GM19099 (cell line): ENCODE measurements at regions not wholly inside any gene's neighbourhood (a gene's known extent, or its start where the extent isn't known, plus 50 kb on each side); places are given as distances from the start of the nearest gene placed in this dataset.

ENCODE experiments used
- POLR2A ChIP-seq: IDR thresholded peaks from 3 replicates; pipeline ENCODE4 v1.6.1; 2011; ENCODE audit warnings: low read depth; ENCODE audit not compliant: insufficient read length; ENCODE audit errors: extremely low read depth

DNA sequence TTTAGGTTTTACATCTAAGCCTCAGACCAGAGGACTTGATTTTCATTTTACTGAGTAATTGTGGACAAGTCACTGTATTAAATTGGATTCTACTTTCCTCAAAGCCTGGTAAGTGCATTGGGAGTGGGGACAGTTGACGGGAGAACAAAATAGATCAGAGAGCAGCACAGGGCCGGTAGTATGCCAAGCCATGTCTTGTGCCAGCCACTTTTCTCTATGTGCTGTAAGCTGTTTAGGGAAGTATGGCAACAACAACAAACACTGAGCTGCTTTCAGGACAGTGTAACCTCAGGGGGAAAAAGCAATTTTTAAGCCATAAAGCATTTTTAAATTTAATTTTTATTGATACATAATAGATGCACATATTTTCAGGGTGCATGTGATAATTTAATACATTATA is 365.9 kb upstream of the IGFBP3 start:
- no peak for TF ChIP-seq POLR2A

DNA sequence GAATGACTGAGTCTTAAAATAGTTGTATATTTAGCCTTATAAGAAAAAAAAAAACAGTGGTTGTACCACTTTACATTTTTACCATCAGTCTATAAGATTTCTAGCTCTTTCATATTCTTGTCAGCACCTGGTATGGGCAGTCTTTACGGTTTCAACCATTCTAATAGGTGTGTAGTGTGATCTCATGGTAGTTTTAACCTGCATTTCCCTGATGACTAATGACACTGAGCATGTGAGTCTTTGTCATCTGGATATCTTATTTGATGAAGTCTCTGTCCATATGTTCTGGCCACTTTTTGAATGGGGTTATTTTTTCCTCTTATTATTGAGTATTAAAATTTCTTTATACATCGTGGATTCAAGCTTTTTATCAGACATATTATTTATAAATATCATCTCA is 365.3 kb upstream of the IGFBP3 start:
- no peak for TF ChIP-seq POLR2A

- TF ChIP-seq POLR2A, result no peak
These were observed 364.8 kb upstream of the IGFBP3 start for GRCh38 chr7:46285878-46286277.

- TF ChIP-seq POLR2A, result no peak
These were observed 362.8 kb upstream of the IGFBP3 start for GRCh38 chr7:46283852-46284251.

- no peak for TF ChIP-seq POLR2A
These were observed 361.1 kb upstream of the IGFBP3 start for GRCh38 chr7:46282155-46282554.

GRCh38 chr7:46281071-46281470 is 360.0 kb upstream of the IGFBP3 start:
- no peak for TF ChIP-seq POLR2A

DNA sequence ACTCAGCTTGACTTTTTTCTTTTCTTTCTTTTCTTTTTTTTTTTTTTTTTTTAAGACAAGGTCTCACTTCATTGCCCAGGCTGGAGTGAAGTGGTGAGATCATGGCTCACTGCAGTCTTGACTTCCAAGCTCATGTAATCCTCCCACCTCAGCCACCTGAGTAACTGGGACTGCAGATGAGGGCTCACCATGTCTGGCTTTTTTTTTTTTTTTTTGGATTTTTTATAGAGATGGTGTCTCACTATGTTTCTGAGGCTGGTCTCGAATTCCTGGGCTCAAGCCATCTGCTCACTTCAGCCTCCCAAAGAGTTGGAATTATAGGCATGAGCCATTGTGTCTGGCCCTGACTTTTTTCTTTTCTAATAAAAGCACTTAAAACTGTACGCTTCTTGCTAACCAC is 358.2 kb upstream of the IGFBP3 start:
- TF ChIP-seq POLR2A, result no peak

GRCh38 chr7:46264646-46265045 is 343.6 kb upstream of the IGFBP3 start:
- no peak for TF ChIP-seq POLR2A

DNA sequence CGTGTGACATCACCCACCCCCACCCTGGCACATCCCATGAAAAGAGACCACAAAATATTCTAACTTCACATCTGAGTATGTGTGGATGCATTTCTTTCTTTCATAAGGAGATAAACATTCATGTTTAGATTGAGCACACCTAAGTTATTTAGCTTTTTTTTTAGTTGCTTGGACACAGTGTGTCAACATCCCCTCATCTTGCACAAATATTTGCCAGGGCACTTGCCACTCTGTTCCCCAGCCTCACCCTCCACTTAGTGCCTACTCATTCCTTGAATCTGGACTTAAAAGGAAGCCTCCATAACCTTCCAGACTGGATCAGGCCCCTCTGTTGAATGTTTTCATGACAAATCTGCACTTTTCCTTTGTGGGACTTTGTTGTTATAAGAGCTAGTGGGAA is 338.9 kb upstream of the IGFBP3 start:
- no peak for TF ChIP-seq POLR2A

DNA sequence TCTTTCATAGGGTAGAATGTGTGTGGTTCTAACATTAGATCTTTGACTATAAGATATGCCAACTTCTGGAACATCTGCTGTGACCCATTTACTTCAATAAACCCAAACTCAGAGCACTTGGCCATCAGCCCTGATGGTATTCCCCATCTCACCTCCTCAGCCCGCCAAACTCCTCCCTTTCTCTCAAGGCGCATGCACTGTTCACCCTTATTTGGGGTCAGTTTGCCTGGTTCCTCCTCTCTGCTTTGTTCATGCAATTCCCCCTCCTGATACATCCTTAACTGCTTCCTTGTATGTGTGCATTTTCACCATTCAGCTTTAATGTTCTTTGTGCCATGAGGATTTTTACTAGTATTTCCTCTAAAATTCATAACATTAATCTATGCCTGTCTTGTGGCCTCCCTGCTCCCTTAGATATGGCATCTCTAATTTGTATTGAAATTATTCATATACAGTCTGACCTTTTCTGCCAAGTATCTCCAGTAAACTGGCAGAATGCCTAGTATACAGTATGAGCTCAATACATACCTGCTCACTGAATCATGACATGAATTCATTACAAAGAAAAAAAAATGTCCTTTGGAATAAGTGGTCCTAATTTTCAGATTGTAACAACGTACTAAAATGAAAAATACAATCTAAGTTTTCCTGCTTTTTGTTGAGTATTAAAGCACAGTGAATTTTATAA is 336.8 kb upstream of the IGFBP3 start:
- no peak for TF ChIP-seq POLR2A

- TF ChIP-seq POLR2A, result no peak
These were observed 336.0 kb upstream of the IGFBP3 start for GRCh38 chr7:46256870-46257661.

- TF ChIP-seq POLR2A, result no peak
These were observed 332.4 kb upstream of the IGFBP3 start for GRCh38 chr7:46253520-46253919.

- TF ChIP-seq POLR2A, result no peak
These were observed 326.6 kb upstream of the IGFBP3 start for GRCh38 chr7:46247664-46248063.

GRCh38 chr7:46245586-46246111 is 324.6 kb upstream of the IGFBP3 start:
- TF ChIP-seq POLR2A, result no peak

DNA sequence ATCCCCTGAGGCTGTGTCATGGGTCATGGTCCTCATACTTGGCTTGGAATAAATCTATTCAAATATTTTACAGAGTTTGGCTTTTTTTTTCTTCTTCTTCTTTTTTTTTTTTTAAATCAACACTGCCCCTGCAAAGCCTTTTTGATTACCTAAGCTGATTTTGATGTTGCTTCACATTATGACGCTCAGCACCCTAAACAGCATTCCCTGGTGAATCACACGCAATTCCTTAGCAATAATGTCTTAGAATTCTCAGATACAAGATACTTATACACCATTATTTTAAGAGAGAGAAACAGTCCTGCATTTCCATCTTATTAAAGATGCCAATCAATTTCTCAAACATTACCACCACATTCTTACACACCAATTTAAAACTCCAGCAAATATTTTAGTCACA is 323.7 kb upstream of the IGFBP3 start:
- no peak for TF ChIP-seq POLR2A

DNA sequence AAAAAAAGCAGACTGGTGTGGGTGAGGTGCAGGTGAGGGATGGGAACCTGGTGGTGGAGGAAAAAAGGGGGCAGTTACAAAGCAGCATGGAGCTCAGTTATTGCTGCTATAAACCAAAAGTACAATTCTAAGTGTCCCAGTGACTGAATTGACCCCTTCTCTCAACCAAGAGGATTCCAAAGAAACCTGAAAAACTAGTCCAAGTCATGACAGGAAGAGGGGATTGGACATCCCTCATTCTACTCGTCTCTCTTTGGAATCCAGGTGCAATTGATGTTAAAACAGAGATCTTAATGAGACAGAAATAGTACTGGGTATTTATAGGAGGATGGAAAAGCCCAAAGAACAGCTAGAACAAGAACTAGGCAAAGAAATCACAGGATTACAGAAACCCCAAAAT is 322.3 kb upstream of the IGFBP3 start:
- no peak for TF ChIP-seq POLR2A
